HCT116 (cell line): ENCODE measurements at regions not wholly inside any gene's neighbourhood (a gene's known extent, or its start where the extent isn't known, plus 50 kb on each side); places are given as distances from the start of the nearest gene placed in this dataset.

Experiments used
- CEBPB ChIP-seq: IDR thresholded peaks from 2 replicates; pipeline ENCODE4 v1.6.1; 2012; ENCODE audit warnings: low read depth
- EGR1 ChIP-seq: IDR thresholded peaks from 2 replicates; pipeline ENCODE4 v1.6.1; 2012; ENCODE audit warnings: low read depth
- EZH2 ChIP-seq: fragments of 200-600 bp; sonication (generic); IDR thresholded peaks from 2 replicates; pipeline ENCODE4 v1.6.1; 2017; ENCODE audit warnings: antibody characterized with exemption, mixed run types
- JUND ChIP-seq: IDR thresholded peaks from 2 replicates; pipeline ENCODE4 v1.6.1; 2012
- POLR2A ChIP-seq: IDR thresholded peaks from 2 replicates; pipeline ENCODE4 v1.7.0; 2011; ENCODE audit warnings: borderline replicate concordance; ENCODE audit not compliant: insufficient read depth, insufficient read length; ENCODE audit errors: extremely low read depth
- POLR2AphosphoS5 ChIP-seq: IDR thresholded peaks from 2 replicates; pipeline ENCODE4 v1.6.1; 2011; ENCODE audit warnings: mild to moderate bottlenecking, low read depth, low read length, moderate library complexity
- SIN3A ChIP-seq: IDR thresholded peaks from 2 replicates; pipeline ENCODE4 v1.6.1; 2012; ENCODE audit warnings: low read depth
- YY1 ChIP-seq: IDR thresholded peaks from 2 replicates; pipeline ENCODE4 v1.6.1; 2011; ENCODE audit warnings: low read length, low read depth, moderate library complexity, mild to moderate bottlenecking; ENCODE audit not compliant: insufficient replicate concordance; ENCODE audit errors: extremely low read depth
- ZFX ChIP-seq: fragments of 450-650 bp; IDR thresholded peaks from 2 replicates; pipeline ENCODE4 v1.6.1; 2017
- ZNF274 ChIP-seq: fragments of 200-500 bp; sonication (Bioruptor generic); IDR thresholded peaks from 2 replicates; pipeline ENCODE4 v1.6.1; 2014; ENCODE audit warnings: mild to moderate bottlenecking, low read depth, low read length, inconsistent platforms
- TF ChIP-seq, protein P1 (sequence below), 3 experiments: fragments of 200-600 bp in 1 of 3; sonication (generic) in 1 of 3; IDR thresholded peaks in 2 of 3; conservative IDR thresholded peaks in 1 of 3; 2 replicates each; pipeline ENCODE4 v1.5.1; 2012 to 2017; ENCODE audit warnings: low read depth in 2 of 3, low read length in 2 of 3, antibody characterized with exemption in 1 of 3, borderline replicate concordance in 1 of 3, control low read depth in 1 of 3, mild to moderate bottlenecking in 1 of 3, mixed read lengths in 1 of 3, mixed run types in 1 of 3, moderate library complexity in 1 of 3; ENCODE audit not compliant: insufficient read depth in 1 of 3
- TF ChIP-seq, protein P2 (sequence below): IDR thresholded peaks from 2 replicates; pipeline ENCODE4 v1.6.1; 2012

DNA sequence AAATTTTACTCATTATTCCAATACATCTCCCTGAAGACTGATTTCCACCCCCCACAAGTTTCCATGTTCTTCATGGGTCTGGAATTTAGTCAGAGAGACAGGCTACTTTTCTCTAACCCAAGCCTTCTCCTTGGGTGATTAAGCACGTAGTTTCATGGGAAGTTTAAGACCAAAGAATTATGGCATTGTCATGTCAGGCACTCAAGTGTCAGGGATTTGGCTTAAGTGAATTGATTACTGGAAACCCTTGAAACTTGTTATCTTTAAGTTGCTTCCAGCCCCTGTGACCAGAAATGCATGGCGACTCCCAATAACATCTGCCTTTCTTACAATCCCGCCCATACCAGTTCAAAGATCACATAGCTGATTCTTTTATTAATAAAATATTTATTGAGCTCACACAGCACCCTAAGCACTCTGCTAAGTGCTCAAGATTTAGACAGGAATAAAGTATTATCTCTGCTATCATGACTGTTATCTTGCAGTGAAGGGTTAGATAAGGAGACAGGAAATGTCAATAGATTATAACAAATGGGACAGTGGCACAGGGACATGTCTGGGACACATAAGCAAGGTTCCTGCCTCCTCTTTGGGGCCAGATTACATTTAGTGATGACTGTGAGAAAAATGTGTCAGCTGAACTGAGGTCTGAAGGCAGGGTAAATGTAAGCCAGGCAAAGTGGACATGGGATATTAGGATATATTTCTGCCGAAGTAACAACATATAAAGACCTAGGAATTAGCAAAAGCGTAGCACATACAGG is 241.2 kb upstream of the TNC start:
- TF ChIP-seq, protein P1, sequence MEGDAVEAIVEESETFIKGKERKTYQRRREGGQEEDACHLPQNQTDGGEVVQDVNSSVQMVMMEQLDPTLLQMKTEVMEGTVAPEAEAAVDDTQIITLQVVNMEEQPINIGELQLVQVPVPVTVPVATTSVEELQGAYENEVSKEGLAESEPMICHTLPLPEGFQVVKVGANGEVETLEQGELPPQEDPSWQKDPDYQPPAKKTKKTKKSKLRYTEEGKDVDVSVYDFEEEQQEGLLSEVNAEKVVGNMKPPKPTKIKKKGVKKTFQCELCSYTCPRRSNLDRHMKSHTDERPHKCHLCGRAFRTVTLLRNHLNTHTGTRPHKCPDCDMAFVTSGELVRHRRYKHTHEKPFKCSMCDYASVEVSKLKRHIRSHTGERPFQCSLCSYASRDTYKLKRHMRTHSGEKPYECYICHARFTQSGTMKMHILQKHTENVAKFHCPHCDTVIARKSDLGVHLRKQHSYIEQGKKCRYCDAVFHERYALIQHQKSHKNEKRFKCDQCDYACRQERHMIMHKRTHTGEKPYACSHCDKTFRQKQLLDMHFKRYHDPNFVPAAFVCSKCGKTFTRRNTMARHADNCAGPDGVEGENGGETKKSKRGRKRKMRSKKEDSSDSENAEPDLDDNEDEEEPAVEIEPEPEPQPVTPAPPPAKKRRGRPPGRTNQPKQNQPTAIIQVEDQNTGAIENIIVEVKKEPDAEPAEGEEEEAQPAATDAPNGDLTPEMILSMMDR (IDR thresholded peaks at IDR 0.05 in 2 of 3, conservative IDR thresholded peaks at IDR 0.05 in 1 of 3; ENCODE audit: borderline replicate concordance in 1 of 3, insufficient read depth in 1 of 3, low read depth in 2 of 3, low read length in 2 of 3), result no peak
- TF ChIP-seq EZH2, result no peak
- TF ChIP-seq POLR2A, result no peak
- TF ChIP-seq POLR2AphosphoS5, result no peak
- no peak for TF ChIP-seq CEBPB
- no peak for TF ChIP-seq ZNF274
- TF ChIP-seq, protein P2, sequence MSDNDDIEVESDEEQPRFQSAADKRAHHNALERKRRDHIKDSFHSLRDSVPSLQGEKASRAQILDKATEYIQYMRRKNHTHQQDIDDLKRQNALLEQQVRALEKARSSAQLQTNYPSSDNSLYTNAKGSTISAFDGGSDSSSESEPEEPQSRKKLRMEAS, result no peak
- no peak for TF ChIP-seq YY1
- TF ChIP-seq JUND, result no peak
- no peak for TF ChIP-seq SIN3A
- TF ChIP-seq EGR1, result no peak
- no peak for TF ChIP-seq ZFX
